GM12875 (cell line): ENCODE measurements at regions not wholly inside any gene's neighbourhood (a gene's known extent, or its start where the extent isn't known, plus 50 kb on each side); places are given as distances from the start of the nearest gene placed in this dataset.

Experiments used
- H3K4me3 ChIP-seq: one replicate; pipeline ENCODE4 v1.5.1; 2011; ENCODE audit warnings: low read depth, low read length, control low read depth
- CTCF ChIP-seq: IDR thresholded peaks from 2 replicates; pipeline ENCODE4 v1.5.1; 2011; ENCODE audit warnings: low read depth, mild to moderate bottlenecking, control low read depth, inconsistent platforms, low read length, moderate library complexity, borderline replicate concordance; ENCODE audit not compliant: insufficient read depth

GRCh38 chr12:19641235-19642080 is 202.2 kb downstream of the AEBP2 start:
- TF ChIP-seq CTCF = no peak
- H3K4me3 ChIP-seq = no peak overlapping the region

GRCh38 chr12:19642345-19642744 is 203.1 kb downstream of the AEBP2 start:
- no peak for TF ChIP-seq CTCF
- H3K4me3 ChIP-seq = no peak overlapping the region

GRCh38 chr12:19643635-19644034 is 204.3 kb downstream of the AEBP2 start:
- 0 out of 2 replicates have a peak, but pooled peaks have one; percentile 1 for TF ChIP-seq CTCF
- no peak overlapping the region for H3K4me3 ChIP-seq

GRCh38 chr12:19644571-19644970 is 205.3 kb downstream of the AEBP2 start:
- no peak overlapping the region for H3K4me3 ChIP-seq
- no peak for TF ChIP-seq CTCF

- H3K4me3 ChIP-seq = no peak overlapping the region
- no peak for TF ChIP-seq CTCF
These were observed 206.5 kb downstream of the AEBP2 start for GRCh38 chr12:19645823-19646222.

GRCh38 chr12:19646599-19646998 is 207.3 kb downstream of the AEBP2 start:
- no peak for TF ChIP-seq CTCF
- H3K4me3 ChIP-seq = no peak overlapping the region
